GM10248 (cell line): ENCODE measurements at regions not wholly inside any gene's neighbourhood (a gene's known extent, or its start where the extent isn't known, plus 50 kb on each side); places are given as distances from the start of the nearest gene placed in this dataset.
"Not testable (repeated sequence)": the region's sequence is repeated elsewhere in the genome, so short reads cannot be mapped to it uniquely, and the experiment has no call there.

ENCODE experiments used
- CTCF ChIA-PET: fragments of 300-600 bp; sonication (Branson Sonifier 250); formaldehyde crosslinking; extraction: SDS; loops from one replicate; lab custom pipeline; 2021; ENCODE audit warnings: antibody characterized with exemption; lab: Yijun Ruan, JAX
- POLR2A ChIA-PET: fragments of 350-650 bp; sonication (Branson Sonifier 250); formaldehyde crosslinking; extraction: SDS; loops from one replicate; lab custom pipeline; 2020; ENCODE audit warnings: antibody characterized with exemption; lab: Yijun Ruan, JAX
- DNase-seq: peaks from one replicate; pipeline ENCODE4 v3.0.0; 2012; ENCODE audit errors: extremely low spot score
- CTCF ChIP-seq: IDR thresholded peaks from 2 replicates; pipeline ENCODE4 v1.5.1; 2012; ENCODE audit warnings: mild to moderate bottlenecking, low read depth; ENCODE audit errors: extremely low read depth, missing control alignments, control extremely low read depth

DNA sequence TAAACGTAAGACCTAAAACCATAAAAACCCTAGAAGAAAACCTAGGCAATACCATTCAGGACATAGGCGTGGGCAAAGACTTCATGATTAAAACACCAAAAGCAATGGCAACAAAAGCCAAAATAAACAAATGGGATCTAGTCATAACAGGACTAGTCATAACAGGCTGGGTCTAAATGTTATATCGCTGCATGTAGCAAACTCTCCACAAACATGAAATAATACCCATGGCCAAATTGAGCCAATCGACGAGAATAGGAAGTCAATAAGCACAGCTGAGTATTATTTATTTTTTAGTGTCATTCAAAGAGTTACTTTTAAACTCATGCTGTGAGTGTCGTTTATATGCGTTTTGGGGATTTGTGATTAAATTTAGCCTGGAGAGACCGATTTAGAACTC is 225.1 kb downstream of the TFEC start:
- ChIA-PET CTCF (interaction anchor here (1.4 kb wide), 1 partner anchor 22 kb away, joined by 3 read pairs; no protein-coding TSS in a partner anchor), POLR2A (no interaction called here)
- TF ChIP-seq CTCF: no peak
- no peak for DNase-seq

DNA sequence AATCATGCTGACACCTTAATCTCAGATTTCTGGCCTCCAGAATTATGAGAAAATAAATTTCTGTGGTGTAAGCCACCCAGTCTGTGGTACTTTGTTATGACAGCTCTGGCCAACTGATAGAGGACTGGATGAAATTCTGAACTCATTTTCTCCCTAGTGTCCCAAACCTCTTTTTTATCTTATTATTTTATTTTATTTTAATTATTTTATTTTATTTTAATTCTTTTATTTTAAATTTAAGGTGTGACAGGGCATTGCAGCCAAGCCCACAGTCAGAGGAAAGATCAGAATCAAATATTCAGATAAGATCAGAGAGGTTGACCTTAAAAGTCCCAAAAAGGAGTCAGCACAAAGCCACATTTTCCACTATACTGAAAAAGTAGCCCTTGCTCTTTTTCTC is 228.1 kb downstream of the TFEC start:
- no peak for DNase-seq
- CTCF ChIA-PET: interaction anchor here (1.3 kb wide), 1 partner anchor 33 kb away, joined by 3 read pairs; no protein-coding TSS in a partner anchor
- POLR2A ChIA-PET: no interaction called here
- TF ChIP-seq CTCF: no peak

- no peak for DNase-seq
- no peak for TF ChIP-seq CTCF
- CTCF ChIA-PET: interaction anchor here (1.3 kb wide), 1 partner anchor 117 kb away, joined by 3 read pairs; no protein-coding TSS in a partner anchor
- POLR2A ChIA-PET: no interaction called here
These were observed 231.1 kb downstream of the TFEC start for GRCh38 chr7:115799430-115799829.

- POLR2A ChIA-PET: no interaction called here
- TF ChIP-seq CTCF: no peak
- CTCF ChIA-PET: interaction anchor here (0.6 to 1.2 kb wide), 2 partner anchors 9 to 49 kb away, joined by 3 to 5 read pairs; no protein-coding TSS in a partner anchor
- no peak for DNase-seq
These were observed 236.4 kb downstream of the TFEC start for GRCh38 chr7:115793958-115794702.

DNA sequence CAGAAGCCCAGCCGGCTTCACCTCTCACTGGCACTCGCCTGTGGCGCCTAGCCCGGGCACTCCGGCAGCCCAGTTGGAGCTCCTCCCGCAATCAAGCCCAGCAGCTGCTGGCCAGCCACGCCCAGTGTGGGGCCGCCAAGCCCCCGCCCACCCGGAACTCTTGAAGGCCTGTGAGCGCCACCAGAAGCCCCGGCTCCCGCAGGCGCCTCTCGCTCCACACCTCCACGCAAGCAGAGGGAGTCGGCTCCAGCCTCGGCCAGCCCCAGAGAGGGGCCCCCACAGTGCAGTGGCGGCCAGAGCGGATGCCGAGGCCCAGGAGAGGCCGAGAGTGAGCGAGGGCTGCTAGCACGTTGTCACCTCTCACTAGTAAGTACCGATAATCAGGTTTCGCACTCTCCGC is 240.7 kb downstream of the TFEC start:
- POLR2A ChIA-PET: no interaction called here
- TF ChIP-seq CTCF: no peak
- CTCF ChIA-PET: no interaction called here
- no peak for DNase-seq

- CTCF ChIA-PET, DNase-seq, POLR2A ChIA-PET: not testable (repeated sequence)
These were observed 241.1 kb downstream of the TFEC start for GRCh38 chr7:115789473-115789872.
